Spinal cord (tissue), 9 donors: ENCODE measurements at regions not wholly inside any gene's neighbourhood (a gene's known extent, or its start where the extent isn't known, plus 50 kb on each side); places are given as distances from the start of the nearest gene placed in this dataset.

Experiments
- DNase-seq, 6 donors: peaks; one replicate each; pipeline versions ENCODE4 v3.0.0 to v3.0.0-alpha.2; 2013 to 2015; ENCODE audit warnings: low spot score in 6 of 6, low read depth in 4 of 6
- H3K27ac ChIP-seq: one replicate; pipeline ENCODE4 v1.5.1; 2013; ENCODE audit warnings: low read depth, low read length, control low read depth
- H3K27me3 ChIP-seq: one replicate; pipeline ENCODE4 v1.6.1; 2013; ENCODE audit warnings: low read length; ENCODE audit not compliant: control insufficient read depth, insufficient read depth
- H3K36me3 ChIP-seq: one replicate; pipeline ENCODE4 v1.6.1; 2013; ENCODE audit warnings: low read length; ENCODE audit not compliant: control insufficient read depth, insufficient read depth
- H3K4me1 ChIP-seq: one replicate; pipeline ENCODE4 v1.6.1; 2013; ENCODE audit warnings: low read length; ENCODE audit not compliant: control insufficient read depth, insufficient read depth
- H3K4me3 ChIP-seq: one replicate; pipeline ENCODE4 v1.5.1; 2013; ENCODE audit warnings: low read depth, low read length, control low read depth
- H3K9me3 ChIP-seq: one replicate; pipeline ENCODE4 v1.6.1; 2013; ENCODE audit warnings: low read length; ENCODE audit not compliant: control insufficient read depth, insufficient read depth
- WGBS: methylation state at CpG from one replicate; pipeline ENCODE4 v1.1.5; 2013; ENCODE audit warnings: missing lambda C conversion rate; ENCODE audit not compliant: insufficient coverage; 5-methylcytosine and 5-hydroxymethylcytosine counted together
- donor health status: healthy.

GRCh38 chr12:39003541-39004155 lies 98.3 kb upstream of the CPNE8 start:
- Histone ChIP-seq H3K4me3 (no peak overlapping the region), H3K27ac (no peak overlapping the region), H3K9me3 (no peaks in the 10 kb centered on the region), H3K36me3 (no peaks in the 10 kb centered on the region), H3K4me1 (no peaks in the 10 kb centered on the region), H3K27me3 (no peaks in the 10 kb centered on the region)
- no peak for DNase-seq
- WGBS, result 100% methylated on average over 1 of the region's 3 CpGs

DNA sequence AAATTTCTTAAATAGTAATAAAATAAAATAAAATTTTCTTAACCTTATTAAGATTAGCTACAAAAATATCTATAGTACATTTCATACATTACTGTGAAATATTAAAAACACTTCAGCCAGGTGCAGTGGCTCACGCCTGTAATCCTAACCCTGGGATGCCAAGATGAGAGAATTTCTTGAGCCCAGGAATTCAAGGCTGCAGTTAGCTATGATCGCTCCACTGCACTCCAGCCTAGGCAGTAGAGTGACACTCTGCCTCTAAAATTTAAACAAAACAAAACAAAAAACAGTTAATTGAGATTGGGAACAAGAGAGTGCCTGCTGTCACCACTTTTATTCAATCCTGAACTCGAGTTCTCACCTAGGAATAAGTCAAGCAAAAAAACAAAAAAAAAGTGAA lies 95.0 kb upstream of the CPNE8 start:
- Histone ChIP-seq H3K36me3 (no peaks in the 10 kb centered on the region), H3K27me3 (no peaks in the 10 kb centered on the region), H3K27ac (no peak overlapping the region), H3K4me3 (no peak overlapping the region), H3K4me1 (no peaks in the 10 kb centered on the region), H3K9me3 (no peaks in the 10 kb centered on the region)
- DNase-seq, result no peak
- 78% methylated on average over 1 of the region's 3 CpGs for WGBS

DNA sequence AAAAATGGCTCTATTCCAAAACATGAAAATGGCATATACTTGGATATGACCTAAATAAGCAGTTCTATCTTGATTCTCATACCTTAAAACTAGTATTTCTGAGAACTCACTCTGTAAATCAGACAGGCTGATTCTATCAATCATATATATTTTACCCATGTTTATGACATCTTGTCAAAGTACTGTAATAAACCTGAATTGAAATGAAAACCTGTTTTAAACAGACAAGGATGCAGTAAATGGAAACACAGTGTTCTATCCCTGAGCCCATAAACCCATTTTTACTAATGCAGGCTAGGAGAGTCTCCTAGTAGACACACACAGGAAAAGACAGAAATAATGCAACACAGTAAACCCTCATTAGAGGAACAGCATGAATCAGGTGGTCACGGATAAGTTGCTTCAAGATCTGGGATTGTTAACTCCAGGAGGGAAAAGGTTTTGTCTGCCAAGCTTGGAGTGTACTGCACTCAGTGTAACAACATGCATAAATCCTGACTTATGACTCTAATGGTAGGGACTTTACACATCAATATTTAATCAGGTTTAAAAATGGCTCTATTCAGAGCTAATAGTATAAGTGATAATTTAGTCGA lies 93.6 kb upstream of the CPNE8 start:
- no peak overlapping the region for H3K4me3 ChIP-seq
- WGBS, result no CpG with 5 or more reads among the region's 2 CpGs
- H3K4me1 ChIP-seq, result no peaks in the 10 kb centered on the region
- H3K27me3 ChIP-seq, result no peaks in the 10 kb centered on the region
- H3K36me3 ChIP-seq, result no peaks in the 10 kb centered on the region
- no peak overlapping the region for H3K27ac ChIP-seq
- DNase-seq, result peak in 3 of 6 donors; percentile 1 to 76 (median 10)
- H3K9me3 ChIP-seq, result no peaks in the 10 kb centered on the region

DNA sequence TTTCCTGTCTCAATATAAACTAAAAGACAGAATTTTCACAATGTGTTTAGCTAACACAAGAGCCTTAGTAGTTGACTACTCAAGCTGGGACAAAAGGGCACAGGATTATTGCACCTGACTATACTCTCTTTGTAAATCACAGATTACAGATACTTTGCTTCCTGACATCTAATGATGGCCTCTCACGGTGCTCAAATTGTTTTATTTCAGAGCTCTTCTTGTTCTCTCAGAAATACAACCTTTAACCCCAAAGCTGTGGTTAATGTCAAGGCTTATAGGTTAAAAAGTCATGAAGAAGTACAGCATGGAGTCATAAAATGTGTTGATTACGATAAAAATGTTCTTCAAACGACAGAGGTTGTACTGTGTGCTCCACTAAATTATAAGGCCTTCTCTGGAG lies 89.9 kb upstream of the CPNE8 start:
- no peaks in the 10 kb centered on the region for H3K27me3 ChIP-seq
- no peak overlapping the region for H3K27ac ChIP-seq
- no peaks in the 10 kb centered on the region for H3K4me1 ChIP-seq
- WGBS, result 53% methylated on average over 2 of the region's 3 CpGs
- H3K36me3 ChIP-seq, result no peaks in the 10 kb centered on the region
- DNase-seq, result no peak
- no peaks in the 10 kb centered on the region for H3K9me3 ChIP-seq
- H3K4me3 ChIP-seq, result no peak overlapping the region

- Histone ChIP-seq H3K27me3 (no peaks in the 10 kb centered on the region), H3K4me3 (no peak overlapping the region), H3K4me1 (no peaks in the 10 kb centered on the region), H3K9me3 (no peaks in the 10 kb centered on the region), H3K36me3 (no peaks in the 10 kb centered on the region), H3K27ac (no peak overlapping the region)
- DNase-seq, result no peak
- WGBS, result no CpG with 5 or more reads among the region's 1 CpG
Observed at GRCh38 chr12:38985961-38986360, 80.6 kb upstream of the CPNE8 start.

GRCh38 chr12:38984388-38984787 lies 79.0 kb upstream of the CPNE8 start:
- H3K4me1 ChIP-seq, result no peaks in the 10 kb centered on the region
- whole genome bisulfite sequencing, result no CpG with 5 or more reads among the region's 1 CpG
- DNase-seq, result no peak
- no peak overlapping the region for H3K27ac ChIP-seq
- no peak overlapping the region for H3K4me3 ChIP-seq
- no peaks in the 10 kb centered on the region for H3K36me3 ChIP-seq
- H3K27me3 ChIP-seq, result no peaks in the 10 kb centered on the region
- H3K9me3 ChIP-seq, result no peaks in the 10 kb centered on the region

DNA sequence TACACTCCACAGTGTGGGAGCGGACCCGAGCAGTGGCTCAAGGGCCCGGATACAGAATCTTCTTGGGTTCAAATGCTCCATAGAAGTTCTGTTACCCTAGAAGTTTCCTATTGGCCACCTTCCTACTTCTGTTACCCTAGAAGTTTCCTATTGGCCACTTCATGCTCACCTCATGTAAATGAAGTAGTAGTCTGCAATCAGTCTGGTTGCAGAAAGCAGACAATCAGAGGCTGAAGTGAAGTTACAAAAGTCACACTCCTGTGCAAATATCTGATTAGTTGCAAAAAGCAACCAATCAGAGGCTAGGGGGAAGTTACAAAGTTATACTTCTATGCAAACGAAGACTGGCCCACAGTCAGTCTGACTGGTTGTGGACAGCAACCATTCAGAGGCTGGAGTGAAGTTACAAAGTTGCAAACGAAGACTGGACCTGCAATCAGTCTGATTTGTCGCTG lies 77.8 kb upstream of the CPNE8 start:
- no peak overlapping the region for H3K27ac ChIP-seq
- no peaks in the 10 kb centered on the region for H3K9me3 ChIP-seq
- no peak for DNase-seq
- no peaks in the 10 kb centered on the region for H3K27me3 ChIP-seq
- no peaks in the 10 kb centered on the region for H3K4me1 ChIP-seq
- no peak overlapping the region for H3K4me3 ChIP-seq
- no peaks in the 10 kb centered on the region for H3K36me3 ChIP-seq
- 79% methylated on average over 6 of the region's 6 CpGs for WGBS

- DNase-seq, result no peak
- Histone ChIP-seq H3K27ac (no peak overlapping the region), H3K4me3 (no peak overlapping the region), H3K4me1 (no peaks in the 10 kb centered on the region), H3K36me3 (no peaks in the 10 kb centered on the region), H3K9me3 (no peaks in the 10 kb centered on the region), H3K27me3 (no peaks in the 10 kb centered on the region)
- WGBS, result no CpG with 5 or more reads among the region's 1 CpG
Observed at GRCh38 chr12:38977132-38977531, 71.7 kb upstream of the CPNE8 start.

GRCh38 chr12:38969706-38970105 lies 64.3 kb upstream of the CPNE8 start:
- Histone ChIP-seq H3K4me1 (no peaks in the 10 kb centered on the region), H3K27me3 (no peaks in the 10 kb centered on the region), H3K4me3 (no peak overlapping the region), H3K9me3 (no peaks in the 10 kb centered on the region), H3K36me3 (no peaks in the 10 kb centered on the region), H3K27ac (no peak overlapping the region)
- peak in 1 of 6 donors; percentile 72 for DNase-seq
- no CpG with 5 or more reads among the region's 2 CpGs for WGBS

DNA sequence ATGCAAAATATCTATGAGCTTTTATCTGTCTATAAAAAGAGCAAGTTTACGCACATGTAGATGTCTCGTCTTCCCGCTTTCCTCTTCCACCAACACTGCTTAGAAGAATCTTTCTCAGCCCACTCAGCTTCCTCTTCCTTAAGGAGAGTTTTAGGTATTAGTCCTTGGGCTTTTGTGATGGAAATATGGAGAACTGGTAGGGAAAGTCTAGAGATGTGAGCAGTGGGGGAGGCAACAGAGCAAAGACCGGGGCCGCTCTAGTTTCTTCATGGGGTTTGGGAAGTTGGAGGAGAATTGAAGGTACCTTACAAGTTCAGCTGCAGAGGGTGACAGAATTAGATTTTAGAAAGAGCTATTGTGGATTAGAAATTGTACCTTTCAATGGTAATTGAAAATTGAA lies 56.3 kb upstream of the CPNE8 start:
- no peak overlapping the region for H3K4me3 ChIP-seq

More for the DNA sequence above, 56.3 kb upstream of the CPNE8 start:
- Histone ChIP-seq H3K27ac (no peak overlapping the region), H3K27me3 (no peaks in the 10 kb centered on the region), H3K36me3 (no peaks in the 10 kb centered on the region), H3K9me3 (no peaks in the 10 kb centered on the region), H3K4me1 (no peaks in the 10 kb centered on the region)
- no peak for DNase-seq
- WGBS, result 66% methylated on average over 2 of the region's 5 CpGs
